H1 (cell line): ENCODE measurements at regions not wholly inside any gene's neighbourhood (a gene's known extent, or its start where the extent isn't known, plus 50 kb on each side); places are given as distances from the start of the nearest gene placed in this dataset.

Experiments
- CTCF ChIA-PET: fragments of 300-600 bp; sonication (Branson Sonifier 250); formaldehyde crosslinking; loops from one replicate; lab custom pipeline; 2021; ENCODE audit not compliant: partially characterized antibody; lab: Charles Lee
- POLR2A ChIA-PET: fragments of 300-600 bp; sonication (Branson Sonifier 250); formaldehyde crosslinking; loops from one replicate; lab custom pipeline; 2021; ENCODE audit warnings: inconsistent platforms; ENCODE audit not compliant: partially characterized antibody; lab: Charles Lee
- DNase-seq, 2 experiments: peaks; one replicate each; pipeline versions ENCODE4 v3.0.0 to v3.0.0-alpha.2; 2010 to 2022; ENCODE audit warnings: low spot score in 2 of 2, low read depth in 1 of 2, mixed read lengths in 1 of 2
- FAIRE-seq: peaks from 2 replicates; lab custom pipeline; 2011; peaks lifted over from hg19 to GRCh38; lab: Jason Lieb, UNC
- H2AFZ ChIP-seq: 2 replicates; pipeline ENCODE4 v1.8.1; 2012; ENCODE audit warnings: low read length, inconsistent platforms
- H2AK5ac ChIP-seq: 2 replicates; pipeline ENCODE4 v1.6.1; 2013; ENCODE audit warnings: low read depth, low read length
- H2BK120ac ChIP-seq: replicated peaks from 2 replicates; pipeline ENCODE3; 2013; ENCODE audit warnings: low read depth, low read length, inconsistent platforms
- H2BK12ac ChIP-seq: 2 replicates; pipeline ENCODE4 v1.6.1; 2013; ENCODE audit warnings: low read depth, low read length
- H2BK15ac ChIP-seq: 2 replicates; pipeline ENCODE4 v1.6.1; 2013; ENCODE audit warnings: low read length
- H2BK20ac ChIP-seq: 2 replicates; pipeline ENCODE4 v1.6.1; 2013; ENCODE audit warnings: low read length
- H2BK5ac ChIP-seq: 2 replicates; pipeline ENCODE4 v1.6.1; 2013; ENCODE audit warnings: low read depth, low read length
- H3K14ac ChIP-seq: 2 replicates; pipeline ENCODE4 v1.6.1; 2013; ENCODE audit warnings: inconsistent platforms; ENCODE audit not compliant: insufficient read length
- H3K18ac ChIP-seq: 2 replicates; pipeline ENCODE4 v1.6.1; 2013; ENCODE audit warnings: low read length; ENCODE audit errors: extremely low read depth
- H3K23ac ChIP-seq: 2 replicates; pipeline ENCODE4 v1.6.1; 2013; ENCODE audit warnings: inconsistent platforms; ENCODE audit not compliant: insufficient read length
- H3K23me2 ChIP-seq: 2 replicates; pipeline ENCODE4 v1.6.1; 2013; ENCODE audit warnings: low read depth, low read length
- H3K27ac ChIP-seq: 2 replicates; pipeline ENCODE4 v1.6.1; 2011; ENCODE audit warnings: low read depth, low read length, inconsistent platforms
- H3K27me3 ChIP-seq, 4 experiments: replicated peaks in 1 of 4; 1 replicate in 1 of 4; 2 replicates in 3 of 4; pipeline versions ENCODE4 v1.6.1 to v1.8.1; 2011 to 2013; ENCODE audit warnings: low read length in 3 of 4, mild to moderate bottlenecking in 3 of 4, inconsistent platforms in 2 of 4, mixed read lengths in 2 of 4, moderate library complexity in 1 of 4; ENCODE audit not compliant: control insufficient read depth in 3 of 4, insufficient read depth in 3 of 4; ENCODE audit errors: extremely low read depth in 1 of 4
- H3K36me3 ChIP-seq, 4 experiments: 2 replicates each; pipeline versions ENCODE4 v1.6.1 to v1.8.1; 2011 to 2013; ENCODE audit warnings: mild to moderate bottlenecking in 4 of 4, low read length in 3 of 4, moderate library complexity in 2 of 4, control low read depth in 1 of 4, inconsistent platforms in 1 of 4; ENCODE audit not compliant: insufficient read depth in 4 of 4, control insufficient read depth in 2 of 4
- H3K4ac ChIP-seq: replicated peaks from 2 replicates; pipeline ENCODE3; 2013; ENCODE audit warnings: low read length, low read depth, mixed read lengths, inconsistent platforms; ENCODE audit not compliant: insufficient read length
- H3K4me1 ChIP-seq, 4 experiments: replicated peaks in 1 of 4; 1 replicate in 1 of 4; 2 replicates in 3 of 4; pipeline versions ENCODE4 v1.6.1 to v1.8.1; 2011 to 2013; ENCODE audit warnings: low read length in 3 of 4, inconsistent platforms in 2 of 4, mixed read lengths in 1 of 4; ENCODE audit not compliant: insufficient read depth in 4 of 4, control insufficient read depth in 3 of 4
- H3K4me2 ChIP-seq, 2 experiments: 2 replicates each; pipeline versions ENCODE4 v1.6.1 to v1.8.1; 2011 to 2013; ENCODE audit warnings: low read depth in 2 of 2, low read length in 2 of 2, control low read depth in 1 of 2, inconsistent platforms in 1 of 2, mild to moderate bottlenecking in 1 of 2; ENCODE audit not compliant: insufficient read depth in 1 of 2
- H3K4me3 ChIP-seq, 4 experiments: fragments of 200-600, 300-600 bp in 1 of 4; sonication (generic), shearing (Covaris generic), sonication (Bioruptor Twin) in 1 of 4; 2 replicates each; pipeline versions ENCODE4 v1.5.1 to v1.8.1; 2011 to 2016; ENCODE audit warnings: low read length in 4 of 4, low read depth in 3 of 4, control low read depth in 2 of 4, inconsistent platforms in 2 of 4, mild to moderate bottlenecking in 2 of 4, mixed read lengths in 1 of 4, moderate library complexity in 1 of 4; ENCODE audit not compliant: insufficient read depth in 2 of 4; ENCODE audit errors: extremely low read depth in 1 of 4
- H3K56ac ChIP-seq: replicated peaks from 2 replicates; pipeline ENCODE3; 2013; ENCODE audit warnings: low read depth, mild to moderate bottlenecking, mixed read lengths, low read length, inconsistent platforms; ENCODE audit not compliant: insufficient read length
- H3K79me1 ChIP-seq: 2 replicates; pipeline ENCODE4 v1.6.1; 2013; ENCODE audit warnings: low read depth, low read length, control low read depth
- H3K79me2 ChIP-seq, 2 experiments: 2 replicates each; pipeline versions ENCODE4 v1.6.1 to v1.8.1; 2012 to 2013; ENCODE audit warnings: low read length in 2 of 2, mild to moderate bottlenecking in 2 of 2, inconsistent platforms in 1 of 2; ENCODE audit not compliant: insufficient read depth in 2 of 2, control insufficient read depth in 1 of 2
- H3K9ac ChIP-seq, 4 experiments: replicated peaks in 1 of 4; 1 replicate in 1 of 4; 2 replicates in 3 of 4; pipeline versions ENCODE4 v1.6.1 to v1.8.1; 2011 to 2013; ENCODE audit warnings: low read depth in 3 of 4, low read length in 3 of 4, control low read depth in 2 of 4, mild to moderate bottlenecking in 2 of 4, moderate library complexity in 2 of 4, inconsistent platforms in 1 of 4; ENCODE audit errors: extremely low read depth in 1 of 4
- H3K9me3 ChIP-seq, 2 experiments: 2 replicates each; pipeline versions ENCODE4 v1.6.1 to v1.8.1; 2012 to 2013; ENCODE audit warnings: mild to moderate bottlenecking in 2 of 2, moderate library complexity in 2 of 2, control low read depth in 1 of 2, inconsistent platforms in 1 of 2, low read depth in 1 of 2, low read length in 1 of 2, mixed read lengths in 1 of 2; ENCODE audit not compliant: insufficient read depth in 2 of 2
- H4K20me1 ChIP-seq, 2 experiments: replicated peaks in 1 of 2; 2 replicates each; pipeline versions ENCODE3 to v1.8.1; 2011 to 2013; ENCODE audit warnings: inconsistent platforms in 2 of 2, low read length in 2 of 2, mild to moderate bottlenecking in 1 of 2; ENCODE audit not compliant: insufficient read depth in 2 of 2, control insufficient read depth in 1 of 2
- H4K5ac ChIP-seq: 2 replicates; pipeline ENCODE4 v1.6.1; 2013; ENCODE audit warnings: low read length, low read depth, mixed read lengths, inconsistent platforms; ENCODE audit not compliant: insufficient read length
- H4K8ac ChIP-seq: 2 replicates; pipeline ENCODE4 v1.8.0; 2013; ENCODE audit warnings: mild to moderate bottlenecking, moderate library complexity, low read length, inconsistent platforms; ENCODE audit not compliant: insufficient read depth; ENCODE audit errors: extremely low read depth
- H4K91ac ChIP-seq: replicated peaks from 2 replicates; pipeline ENCODE3; 2013; ENCODE audit warnings: low read length, mixed read lengths, inconsistent platforms; ENCODE audit not compliant: insufficient read length
- CBX5 ChIP-seq: fragments of 300-800, 300-1000 bp; sonication (generic); IDR thresholded peaks from 2 replicates; pipeline ENCODE4 v1.7.1; 2016; ENCODE audit warnings: antibody characterized with exemption, low read length, low read depth
- CBX8 ChIP-seq: fragments of 300-800, 300-1000 bp; sonication (generic); IDR thresholded peaks from 2 replicates; pipeline ENCODE4 v1.7.1; 2016; ENCODE audit warnings: low read depth, low read length, borderline replicate concordance
- GTF2F1 ChIP-seq: IDR thresholded peaks from 2 replicates; pipeline ENCODE4 v1.6.1; 2012; ENCODE audit warnings: low read depth, low read length, improper control_type of control experiment, borderline replicate concordance
- MAFK ChIP-seq: IDR thresholded peaks from 2 replicates; pipeline ENCODE4 v1.6.1; 2012; ENCODE audit warnings: low read depth, mild to moderate bottlenecking, improper control_type of control experiment, low read length
- POLR2A ChIP-seq, 2 experiments: IDR thresholded peaks; 1 replicate in 1 of 2; 2 replicates in 1 of 2; pipeline ENCODE4 v1.6.1; 2011; ENCODE audit warnings: low read depth in 2 of 2, low read length in 2 of 2, mild to moderate bottlenecking in 2 of 2; ENCODE audit errors: control extremely low read depth in 1 of 2
- RAD21 ChIP-seq, 2 experiments: IDR thresholded peaks in 1 of 2; conservative IDR thresholded peaks in 1 of 2; 2 replicates each; pipeline ENCODE4 v1.6.1; 2011; ENCODE audit warnings: low read depth in 2 of 2, low read length in 2 of 2, improper control_type of control experiment in 1 of 2, inconsistent platforms in 1 of 2, mild to moderate bottlenecking in 1 of 2, moderate library complexity in 1 of 2
- SIN3A ChIP-seq, 2 experiments: IDR thresholded peaks in 1 of 2; conservative IDR thresholded peaks in 1 of 2; 2 replicates each; pipeline ENCODE4 v1.6.1; 2011 to 2012; ENCODE audit warnings: low read length in 2 of 2, improper control_type of control experiment in 1 of 2, low read depth in 1 of 2, mild to moderate bottlenecking in 1 of 2
- SIX5 ChIP-seq: IDR thresholded peaks from 2 replicates; pipeline ENCODE4 v1.6.1; 2011; ENCODE audit warnings: mild to moderate bottlenecking, low read depth, low read length
- WGBS, 2 experiments: shearing (Covaris generic) in 1 of 2; methylation state at CpG; one replicate each; pipeline versions ENCODE4 v1.1.6 to v1.1.7; 2013 to 2015; ENCODE audit warnings: low lambda C conversion rate in 2 of 2, mixed read lengths in 2 of 2, inconsistent platforms in 1 of 2, low coverage in 1 of 2, missing lambda C conversion rate in 1 of 2; ENCODE audit not compliant: insufficient replicate concordance in 2 of 2, insufficient coverage in 1 of 2, insufficient read length in 1 of 2; ENCODE audit errors: extremely low coverage in 1 of 2, missing lambda C conversion rate in 1 of 2; 5-methylcytosine and 5-hydroxymethylcytosine counted together
- TF ChIP-seq, protein P1 (sequence below): IDR thresholded peaks from 2 replicates; pipeline ENCODE4 v1.6.1; 2012; ENCODE audit warnings: low read length, inconsistent platforms

DNA sequence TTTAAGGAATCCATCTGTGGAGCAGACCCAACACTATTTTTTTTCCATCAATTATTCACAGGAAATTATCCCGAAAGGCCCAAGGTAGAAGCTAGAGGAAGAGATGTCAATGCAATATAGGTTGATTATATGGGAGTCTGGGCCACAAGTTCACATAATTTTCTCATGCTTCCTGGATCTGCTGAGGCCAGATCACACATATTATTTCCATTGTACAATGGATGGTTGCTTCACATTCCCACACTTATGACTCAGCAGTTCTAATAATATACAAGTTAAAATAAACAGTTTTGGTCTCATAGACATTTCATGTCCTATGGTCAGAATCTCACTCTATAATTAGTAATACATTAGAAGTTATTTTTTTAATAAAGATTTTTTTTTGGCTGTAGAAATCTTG lies 66.0 kb upstream of the PTPRD start:
- no peak overlapping the region for H2BK20ac ChIP-seq
- H3K9me3 ChIP-seq = no peaks in the 10 kb centered on the region
- no peak overlapping the region for H3K18ac ChIP-seq
- H3K79me1 ChIP-seq = no peaks in the 10 kb centered on the region
- H3K4ac ChIP-seq = no peak overlapping the region
- no peaks in the 10 kb centered on the region for H3K79me2 ChIP-seq
- H2BK5ac ChIP-seq = no peak overlapping the region
- no peak overlapping the region for H3K23ac ChIP-seq
- H3K4me1 ChIP-seq = no peaks in the 10 kb centered on the region
- ChIA-PET POLR2A (no interaction called here), CTCF (interaction anchor here (1.1 kb wide), 1 partner anchor 9 kb away, joined by 3 read pairs; no protein-coding TSS in a partner anchor)
- H2BK12ac ChIP-seq = no peak overlapping the region
- FAIRE-seq (no peak), DNase-seq (no peak)
- no peak overlapping the region for H3K9ac ChIP-seq
- WGBS, 2 experiments = 92% methylated on average over 1 of the region's 1 CpG; no CpG with 5 or more reads in 1 of the 2 experiments
- no peak overlapping the region for H2AK5ac ChIP-seq
- H4K5ac ChIP-seq = no peak overlapping the region
- H2BK120ac ChIP-seq = no peak overlapping the region
- no peak overlapping the region for H4K91ac ChIP-seq
- H3K36me3 ChIP-seq = no peaks in the 10 kb centered on the region
- H4K8ac ChIP-seq = no peak overlapping the region
- no peak overlapping the region for H2BK15ac ChIP-seq
- H3K23me2 ChIP-seq = no peaks in the 10 kb centered on the region
- no peaks in the 10 kb centered on the region for H4K20me1 ChIP-seq
- H3K4me3 ChIP-seq = no peak overlapping the region
- no peak overlapping the region for H3K14ac ChIP-seq
- no peaks in the 10 kb centered on the region for H3K27me3 ChIP-seq
- no peak overlapping the region for H2AFZ ChIP-seq
- TF ChIP-seq CBX8 = no peak
- no peak for TF ChIP-seq SIN3A (conservative IDR thresholded peaks at IDR 0.05 in 1 of 2, IDR thresholded peaks at IDR 0.05 in 1 of 2; ENCODE audit: low read depth in 1 of 2, low read length in 2 of 2)
- TF ChIP-seq GTF2F1 = no peak
- TF ChIP-seq RAD21 (IDR thresholded peaks at IDR 0.05 in 1 of 2, conservative IDR thresholded peaks at IDR 0.05 in 1 of 2; ENCODE audit: low read depth in 2 of 2, low read length in 2 of 2) = no peak
- TF ChIP-seq MAFK = no peak
- TF ChIP-seq, protein P1, sequence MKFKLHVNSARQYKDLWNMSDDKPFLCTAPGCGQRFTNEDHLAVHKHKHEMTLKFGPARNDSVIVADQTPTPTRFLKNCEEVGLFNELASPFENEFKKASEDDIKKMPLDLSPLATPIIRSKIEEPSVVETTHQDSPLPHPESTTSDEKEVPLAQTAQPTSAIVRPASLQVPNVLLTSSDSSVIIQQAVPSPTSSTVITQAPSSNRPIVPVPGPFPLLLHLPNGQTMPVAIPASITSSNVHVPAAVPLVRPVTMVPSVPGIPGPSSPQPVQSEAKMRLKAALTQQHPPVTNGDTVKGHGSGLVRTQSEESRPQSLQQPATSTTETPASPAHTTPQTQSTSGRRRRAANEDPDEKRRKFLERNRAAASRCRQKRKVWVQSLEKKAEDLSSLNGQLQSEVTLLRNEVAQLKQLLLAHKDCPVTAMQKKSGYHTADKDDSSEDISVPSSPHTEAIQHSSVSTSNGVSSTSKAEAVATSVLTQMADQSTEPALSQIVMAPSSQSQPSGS = no peak
- TF ChIP-seq CBX5 = no peak
- TF ChIP-seq POLR2A (IDR thresholded peaks at IDR 0.05; ENCODE audit: control extremely low read depth in 1 of 2, low read depth in 2 of 2, low read length in 2 of 2) = no peak
- TF ChIP-seq SIX5 = no peak
- H3K56ac ChIP-seq = no peak overlapping the region
- H3K27ac ChIP-seq = no peak overlapping the region
- H3K4me2 ChIP-seq = no peak overlapping the region
